ENCODE measurements at regions not wholly inside any gene's neighbourhood (a gene's known extent, or its start where the extent isn't known, plus 50 kb on each side); places are given as distances from the start of the nearest gene placed in this dataset.
"Not testable (repeated sequence)": the region's sequence is repeated elsewhere in the genome, so short reads cannot be mapped to it uniquely, and the experiment has no call there.

DNA sequence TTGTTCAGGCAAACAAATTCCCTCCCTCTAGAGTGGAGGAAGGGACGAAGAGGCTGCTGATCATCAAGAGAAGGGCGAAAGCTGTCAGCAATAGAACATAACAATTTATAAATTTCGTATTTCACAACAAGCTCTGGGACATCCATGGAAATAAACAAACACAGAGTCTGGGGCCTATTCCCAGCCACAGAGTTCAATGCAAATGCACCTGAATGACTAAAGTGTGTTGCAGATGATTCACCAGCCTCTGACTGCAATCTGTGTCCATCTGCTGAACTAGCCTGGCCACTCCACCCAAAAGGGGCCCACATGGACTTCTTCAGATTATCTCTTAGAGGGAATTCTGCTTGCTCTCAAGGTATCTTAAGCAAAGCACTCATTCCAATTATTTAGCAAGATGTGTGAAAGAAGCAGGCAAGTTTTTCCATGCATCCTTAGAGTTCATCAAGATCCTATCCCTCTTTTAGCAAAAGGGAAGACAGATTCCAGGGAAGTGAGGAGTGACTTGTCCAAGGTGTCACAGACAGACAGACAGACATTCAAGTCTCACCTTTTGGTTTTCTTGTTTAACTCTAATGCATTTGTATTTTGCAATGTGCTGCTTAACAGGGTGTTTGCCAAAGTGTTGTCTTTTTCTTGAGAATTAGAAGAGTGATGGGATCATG is 307.8 kb upstream of the PAPPA start:
- DNase-seq, result no peak

DNA sequence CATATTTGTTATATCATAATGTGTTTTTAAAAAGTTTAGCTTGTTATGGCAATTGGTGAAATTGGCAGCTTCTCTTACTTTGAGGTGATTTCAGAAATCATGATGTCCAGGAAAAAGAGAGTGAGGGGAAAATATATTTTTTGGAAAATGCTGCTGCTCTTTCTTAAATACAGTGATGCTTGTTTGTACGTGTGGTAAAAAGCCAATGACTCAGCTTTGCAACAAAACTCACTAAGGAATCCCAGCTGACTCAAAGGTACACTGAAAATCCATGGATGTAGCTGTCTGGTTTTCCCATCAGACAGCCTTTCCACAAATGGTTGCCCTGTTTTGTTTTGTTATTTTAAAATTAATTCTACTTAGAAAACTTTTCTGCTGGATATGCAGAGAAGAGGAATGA is 306.4 kb upstream of the PAPPA start:
- no peak for DNase-seq

DNA sequence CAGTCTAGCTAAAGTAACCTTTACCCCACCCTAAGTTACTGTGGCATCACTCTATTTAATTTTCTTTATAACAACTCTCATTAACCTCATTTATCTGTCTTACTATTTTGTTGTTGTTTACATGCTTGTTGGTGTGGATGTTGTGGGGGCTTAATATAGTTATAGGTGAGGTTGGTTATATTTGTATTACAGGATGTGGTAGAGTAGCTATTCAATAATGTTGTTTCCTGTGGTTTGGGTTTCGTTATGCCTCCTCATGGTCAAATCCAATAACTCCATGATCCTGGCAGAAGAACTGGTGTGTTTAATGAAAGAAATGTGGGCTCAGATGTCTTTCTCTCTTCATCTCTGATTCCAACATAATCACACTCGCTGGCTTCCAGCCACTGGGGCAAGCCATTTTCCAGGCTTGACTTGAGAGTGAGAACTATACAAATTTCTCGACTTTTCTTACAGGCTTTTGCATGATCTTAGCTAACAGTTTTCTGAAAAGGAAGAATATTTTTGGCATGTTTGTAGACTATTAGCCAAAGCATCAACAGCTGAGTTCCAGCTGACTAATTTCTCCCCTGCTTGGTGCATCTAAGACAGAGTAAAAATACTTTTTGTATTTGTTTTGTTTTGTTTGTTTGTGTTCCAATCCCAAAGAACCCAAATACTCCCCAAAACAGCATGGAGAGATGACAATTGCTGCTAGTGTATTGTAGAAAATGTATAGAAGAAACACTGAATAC is 303.7 kb upstream of the PAPPA start:
- no peak for DNase-seq

DNA sequence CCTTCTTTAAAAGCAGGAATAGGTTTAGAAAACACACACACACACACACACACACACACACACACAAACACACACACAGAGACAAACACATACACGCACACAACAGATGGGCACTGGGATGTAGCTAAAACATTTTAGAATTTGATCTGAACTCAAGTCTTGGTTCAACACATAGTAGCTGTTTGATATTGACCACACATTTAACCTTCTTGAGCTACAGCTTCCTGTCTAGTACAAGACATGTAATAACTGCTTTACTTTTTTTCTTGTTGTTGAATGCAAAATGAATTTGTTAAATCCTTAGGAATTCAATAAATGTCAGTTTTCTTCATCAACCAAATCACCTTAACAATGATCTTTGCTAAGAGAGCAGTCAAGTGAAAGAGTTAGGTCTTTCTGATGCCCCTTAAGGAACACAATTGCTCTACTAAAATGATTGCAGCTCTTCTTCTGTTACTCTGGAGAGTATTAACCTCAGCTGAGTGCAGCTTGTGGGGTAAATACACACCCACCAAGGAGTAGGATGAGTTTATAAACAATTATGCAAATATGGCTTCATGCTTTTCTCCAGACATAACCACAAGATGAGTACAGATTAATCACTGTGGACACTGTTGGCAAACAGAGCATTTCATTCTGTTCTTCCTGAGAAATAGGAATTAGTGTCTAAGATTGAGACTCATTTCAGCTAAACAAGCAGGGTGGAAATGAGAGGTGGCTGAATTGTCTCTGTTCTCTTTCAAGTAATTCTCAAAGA is 302.9 kb upstream of the PAPPA start:
- no peak for DNase-seq

DNA sequence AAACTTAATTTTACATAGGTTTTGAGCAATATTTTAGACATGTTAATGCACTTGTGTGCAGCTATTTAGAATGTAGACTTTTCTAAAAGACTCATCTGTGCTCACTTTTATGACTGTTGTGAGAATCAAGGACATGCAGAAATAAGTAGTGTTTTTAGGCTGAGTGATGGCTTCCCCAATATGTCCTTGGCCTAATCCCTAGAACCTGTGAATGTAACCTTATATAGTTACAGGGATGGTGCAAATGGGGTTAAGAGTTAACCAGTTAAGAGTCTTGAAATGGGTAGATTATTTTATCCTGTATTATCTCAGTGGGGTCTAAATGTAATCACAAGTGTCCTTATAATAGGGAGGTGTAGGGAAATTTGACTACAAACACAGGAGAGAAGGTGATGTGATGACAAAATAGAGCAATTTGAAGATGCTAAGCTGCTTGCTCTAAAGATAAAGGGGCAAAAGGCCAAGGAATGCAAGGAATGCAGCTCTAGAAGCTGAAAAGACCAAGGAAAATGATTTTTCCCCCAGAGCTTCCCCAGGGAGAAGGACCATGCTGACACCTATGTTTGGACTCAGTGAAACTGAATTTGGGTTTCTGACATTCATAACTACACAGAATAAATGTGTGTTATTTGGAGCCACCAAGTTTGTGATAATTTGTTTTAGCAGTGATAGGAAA is 298.0 kb upstream of the PAPPA start:
- no peak for DNase-seq

DNA sequence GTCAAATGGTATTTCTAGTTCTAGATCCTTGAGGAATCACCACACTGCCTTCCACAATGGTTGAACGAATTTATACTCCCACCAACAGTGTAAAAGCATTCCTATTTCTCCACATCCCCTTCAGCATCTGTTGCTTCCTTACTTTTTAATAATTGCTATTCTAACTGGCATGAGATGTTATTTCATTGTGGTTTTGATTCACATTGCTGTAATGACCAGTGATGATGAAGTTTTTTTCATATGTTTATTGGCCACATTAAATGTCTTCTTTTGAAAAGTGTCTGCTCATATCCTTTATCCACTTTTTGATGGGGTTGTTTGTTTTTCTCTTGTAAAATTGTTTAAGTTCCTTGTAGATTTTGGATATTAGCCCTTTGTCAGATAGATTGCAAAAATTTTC is 295.2 kb upstream of the PAPPA start:
- not testable (repeated sequence) for DNase-seq

DNA sequence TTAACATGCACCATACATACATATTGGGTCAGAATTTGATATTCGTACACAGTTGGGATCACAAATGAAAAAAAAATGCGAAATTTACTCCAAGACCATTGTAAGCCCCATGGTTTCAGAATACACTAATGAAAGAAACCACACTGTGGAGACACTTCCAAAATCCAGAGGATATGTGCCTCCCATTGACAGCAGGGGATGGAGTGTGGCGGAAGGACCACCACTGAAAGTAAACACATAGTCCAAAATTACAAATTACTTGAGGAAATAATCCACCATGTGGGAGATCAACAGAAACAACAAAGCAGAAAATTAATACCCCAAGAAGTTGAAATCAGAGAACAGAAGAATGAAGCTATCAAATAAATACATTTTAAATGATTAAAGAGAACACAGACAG is 291.6 kb upstream of the PAPPA start:
- no peak for DNase-seq

DNA sequence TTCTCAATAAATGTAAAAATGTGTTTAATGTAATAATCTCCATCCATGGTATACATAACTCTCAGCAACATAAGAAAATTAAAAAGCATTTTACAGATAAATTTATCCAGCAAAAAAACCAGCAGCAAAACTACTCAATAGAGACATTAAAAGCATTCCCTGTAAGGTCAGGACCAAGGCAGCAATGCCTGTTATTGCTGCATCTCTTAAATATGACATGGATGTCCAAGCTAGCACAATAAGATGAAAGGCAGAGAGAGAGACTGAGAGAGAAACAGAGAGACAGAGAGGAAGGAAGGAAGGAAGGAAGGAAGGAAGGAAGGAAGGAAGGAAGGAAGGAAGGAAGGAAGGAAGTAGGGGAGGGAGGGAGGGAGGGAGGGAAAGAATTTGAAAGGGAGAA is 289.0 kb upstream of the PAPPA start:
- DNase-seq, result no peak

DNA sequence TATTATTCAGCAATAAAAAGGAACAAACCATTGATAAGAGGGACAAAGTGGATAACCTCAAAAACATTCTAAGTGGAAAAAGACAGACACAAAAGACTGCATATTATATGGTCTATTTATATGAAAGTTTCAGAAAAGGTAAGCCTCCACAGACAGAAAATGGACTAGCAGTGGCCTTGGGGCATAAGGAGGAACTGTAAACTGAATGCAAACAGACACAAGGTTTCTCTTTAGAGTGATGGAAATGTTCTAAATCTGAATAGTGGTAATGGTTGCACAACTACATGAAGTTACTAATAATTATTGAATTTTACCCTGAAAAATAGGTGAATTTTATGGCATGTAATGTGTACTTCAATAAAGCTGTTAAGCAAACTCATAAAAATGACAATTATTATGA is 286.3 kb upstream of the PAPPA start:
- DNase-seq, result no peak

DNA sequence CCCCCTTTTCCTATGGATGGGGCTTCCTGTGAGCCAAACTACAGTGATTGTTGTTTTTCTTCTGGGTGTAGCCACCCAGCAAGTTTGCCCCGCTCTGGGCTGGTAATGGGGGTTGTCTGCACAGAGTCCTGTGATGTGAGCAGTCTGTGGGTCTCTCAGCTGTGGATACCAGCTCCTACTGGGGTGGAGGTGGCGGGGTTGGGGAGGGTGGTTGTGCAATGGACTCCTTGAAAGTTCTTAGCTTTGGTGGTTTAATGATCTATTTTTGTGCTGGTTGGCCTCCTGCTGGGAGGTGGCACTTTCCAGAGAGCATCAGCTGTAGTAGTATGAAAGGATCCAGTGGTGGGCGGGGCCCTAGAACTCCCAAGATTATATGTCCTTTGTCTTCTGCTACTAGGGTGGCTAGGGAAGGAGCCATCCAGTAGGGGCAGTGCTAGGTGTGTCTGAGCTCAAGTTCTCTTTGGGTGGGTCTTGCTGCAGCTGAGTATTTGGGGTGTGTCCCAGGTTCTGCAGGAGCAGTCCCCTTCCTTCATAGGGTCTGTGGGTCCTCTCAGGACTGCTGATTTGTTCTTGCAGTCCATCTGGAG is 275.6 kb upstream of the PAPPA start:
- no peak for DNase-seq

DNA sequence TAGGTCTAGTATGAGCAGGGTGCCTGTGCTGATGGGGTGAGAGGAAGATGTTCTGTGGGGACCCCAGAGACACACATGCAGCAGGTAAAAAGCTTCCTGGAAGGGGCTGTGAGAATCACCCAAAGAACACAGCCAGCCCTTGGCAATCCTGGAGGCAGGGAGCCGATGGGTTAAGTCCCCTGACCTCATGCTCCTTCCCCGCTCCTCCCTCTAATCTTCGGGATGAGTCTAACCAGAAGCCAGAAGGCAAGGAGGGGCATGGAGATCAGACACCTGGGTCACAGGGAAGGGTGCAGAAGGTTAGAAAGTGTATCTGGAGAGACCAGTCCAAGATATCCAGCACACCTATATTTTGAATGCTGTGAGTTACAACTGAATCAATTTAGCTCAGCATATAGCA is 274.1 kb upstream of the PAPPA start:
- DNase-seq, result no peak

DNA sequence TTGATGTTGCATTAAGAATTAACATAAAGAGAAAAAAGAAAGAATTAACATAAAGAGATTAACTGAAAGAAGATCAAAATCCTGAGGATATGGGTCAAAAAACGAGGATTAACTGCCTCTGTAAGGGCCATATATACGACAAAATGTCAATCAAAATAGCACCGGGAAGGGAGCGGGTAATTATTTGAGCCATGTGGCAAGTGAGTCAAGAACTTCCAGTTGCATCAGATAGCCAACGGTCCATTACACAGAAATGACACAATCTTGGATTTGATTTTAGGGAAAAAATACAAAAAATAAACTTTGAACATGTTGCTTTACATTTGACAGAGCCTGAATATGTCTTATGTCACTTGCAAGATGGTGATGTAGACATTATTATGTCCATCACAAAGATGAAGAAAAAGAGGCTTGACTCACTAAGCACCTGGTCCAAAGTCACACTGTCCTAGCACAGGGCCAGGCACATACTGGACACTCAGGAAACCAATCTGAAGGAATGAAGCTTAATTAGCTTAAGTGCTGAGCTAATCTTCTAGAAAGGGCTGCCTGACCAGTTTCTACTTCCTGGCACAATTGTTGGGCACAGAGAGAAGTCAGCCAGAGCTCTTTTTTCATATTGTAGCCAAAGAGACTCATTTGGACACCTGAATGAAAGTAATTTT is 273.2 kb upstream of the PAPPA start:
- no peak for DNase-seq

DNA sequence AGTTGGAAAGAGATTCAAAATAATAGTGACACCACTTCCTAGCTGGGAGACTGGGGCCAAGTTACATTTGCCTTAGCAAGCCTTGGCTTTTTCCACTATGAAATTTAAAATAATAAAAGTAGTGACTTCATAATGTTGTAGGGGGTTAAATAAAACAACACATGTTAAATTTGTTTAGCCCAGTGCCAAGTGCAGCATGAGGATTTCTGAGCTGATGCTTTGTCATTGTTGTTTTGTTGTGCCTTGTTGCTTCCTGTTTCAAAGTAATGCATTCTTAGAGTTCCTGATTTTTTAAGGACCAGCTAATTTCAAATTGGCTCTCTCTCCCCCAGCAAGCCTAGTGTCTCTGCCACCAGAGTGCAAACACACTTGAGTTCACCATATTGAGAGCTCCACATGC is 270.7 kb upstream of the PAPPA start:
- DNase-seq, result no peak

DNA sequence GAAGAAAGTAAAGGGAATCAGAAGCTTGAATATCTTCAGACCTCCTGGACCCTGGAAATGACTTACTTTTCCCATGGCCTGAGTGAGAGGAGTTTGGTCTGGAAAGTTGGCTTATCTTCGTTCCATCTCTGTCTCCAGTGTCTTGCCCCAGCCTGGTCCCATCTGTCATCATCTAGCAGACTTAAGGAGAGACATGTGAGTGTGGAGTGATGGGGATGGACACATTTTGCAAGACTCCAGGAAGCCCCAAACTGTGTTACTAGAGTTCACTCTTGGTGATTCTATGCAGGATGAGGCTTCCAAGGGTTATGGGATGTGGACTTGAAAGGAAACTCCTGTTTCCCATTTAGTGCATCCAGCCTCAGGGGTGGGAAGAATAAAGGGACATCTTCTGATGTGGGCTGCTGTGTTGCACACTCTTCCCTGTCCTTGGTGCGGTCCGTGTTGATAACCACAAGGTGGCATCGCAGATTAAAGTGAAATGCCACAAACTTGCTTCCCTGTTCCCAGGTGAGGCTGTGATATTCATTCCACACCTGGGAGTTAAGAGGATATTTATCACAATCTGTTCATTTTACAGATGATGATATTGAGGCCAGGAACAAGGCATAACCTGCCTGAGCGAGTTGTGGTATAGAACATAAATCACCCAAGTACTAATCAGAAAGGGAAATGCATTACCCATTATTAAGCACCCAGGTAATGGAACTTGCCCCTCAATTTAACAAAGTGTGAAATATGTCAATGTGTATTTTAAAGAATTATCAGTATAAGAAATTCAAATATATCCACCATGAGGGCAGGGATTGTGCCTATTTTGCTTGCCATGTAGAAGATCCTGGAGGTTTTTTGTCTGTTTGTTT is 269.9 kb upstream of the PAPPA start:
- DNase-seq, result peak; percentile 11 to 20

DNA sequence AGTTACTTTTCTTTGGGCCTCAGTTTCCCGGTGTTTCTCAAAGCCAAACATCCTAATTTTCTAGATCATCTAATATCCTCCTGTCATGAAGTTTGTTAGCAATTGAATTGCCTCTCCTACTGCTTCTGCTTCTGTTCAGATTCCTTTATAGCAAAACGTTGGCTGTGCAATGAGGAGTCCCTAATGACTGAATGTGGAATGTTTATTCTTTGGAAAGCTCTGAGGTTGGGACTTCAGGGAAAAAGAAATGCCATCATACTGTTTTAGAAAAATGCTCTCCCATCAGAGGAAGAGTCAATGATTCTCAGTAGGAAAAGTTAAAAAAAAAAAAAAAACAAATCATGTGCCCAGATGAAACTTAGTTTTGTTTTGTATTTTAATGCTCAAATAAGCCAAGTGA is 268.7 kb upstream of the PAPPA start:
- no peak for DNase-seq

DNA sequence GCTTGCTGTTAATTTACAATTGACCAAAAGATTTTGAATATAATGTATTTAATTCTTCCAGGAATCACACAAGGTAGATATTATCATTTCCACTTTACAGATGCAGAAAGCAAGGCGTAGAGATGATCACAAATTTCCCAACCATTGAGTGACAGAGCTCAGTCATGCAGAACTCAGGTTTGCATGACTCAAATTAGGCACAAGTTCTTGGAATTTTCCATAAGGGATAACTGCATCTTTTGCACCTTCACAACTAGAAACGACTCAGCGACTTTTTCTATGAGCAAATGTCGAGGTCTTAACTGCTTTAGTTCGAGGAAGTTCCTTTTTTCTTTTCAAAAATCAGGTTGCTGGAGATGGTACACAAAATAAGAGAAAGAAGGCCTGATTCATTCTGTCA is 265.5 kb upstream of the PAPPA start:
- DNase-seq, result no peak

DNA sequence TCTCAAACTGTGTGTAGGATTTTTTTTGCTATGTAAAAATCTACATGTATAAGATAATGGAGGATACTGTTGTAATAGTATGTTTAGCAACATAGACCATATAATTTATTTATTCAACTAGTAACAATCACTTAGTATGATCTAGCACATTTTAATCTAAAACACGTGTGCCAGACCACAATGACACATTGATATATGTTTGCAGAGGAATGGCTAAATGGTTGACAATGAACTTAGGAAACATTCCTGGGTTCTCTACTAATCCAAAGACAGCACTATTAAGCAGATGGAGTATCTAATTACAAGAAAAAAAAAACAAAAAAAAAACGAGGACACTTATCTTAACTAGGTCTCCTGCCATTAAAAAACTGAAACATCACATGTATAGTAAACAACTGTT is 261.7 kb upstream of the PAPPA start:
- no peak for DNase-seq

DNA sequence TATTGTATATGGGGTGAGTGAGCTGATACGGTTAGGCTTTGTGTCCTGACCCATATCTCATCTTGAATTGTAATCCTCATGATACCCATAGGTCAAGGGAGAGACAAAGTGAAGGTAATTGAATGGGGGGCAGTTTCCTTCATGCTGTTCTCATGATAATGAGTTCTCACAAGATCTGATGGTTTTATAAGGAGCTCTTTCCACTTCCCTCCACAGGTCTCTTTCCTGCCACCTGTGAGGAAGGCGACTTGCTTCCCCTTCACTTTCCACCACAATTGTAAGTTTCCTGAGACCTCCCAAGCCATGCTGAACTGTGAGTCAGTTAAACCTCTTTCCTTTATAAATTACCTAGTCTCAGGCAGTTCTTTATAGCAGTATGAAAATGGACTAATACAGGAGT is 255.1 kb upstream of the PAPPA start:
- not testable (repeated sequence) for DNase-seq

DNA sequence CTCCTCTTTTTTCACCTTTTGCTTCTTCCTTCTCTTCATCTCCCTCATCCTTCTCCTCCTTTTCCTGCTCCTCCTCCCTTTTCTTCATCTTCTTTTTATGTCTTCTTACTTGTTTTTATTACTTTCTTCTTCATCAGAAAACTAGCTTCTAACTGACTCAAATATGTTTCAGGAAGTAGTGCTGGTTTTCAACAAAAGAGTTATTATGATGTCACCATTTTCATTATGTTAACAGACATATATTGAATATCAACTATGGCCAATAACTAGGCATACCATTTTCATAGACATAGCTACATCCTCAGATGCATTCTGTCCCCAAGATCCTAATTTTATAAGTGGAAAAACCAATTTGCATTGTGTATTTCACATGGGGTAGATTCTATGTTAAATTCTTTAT is 252.9 kb upstream of the PAPPA start:
- DNase-seq, result no peak

DNA sequence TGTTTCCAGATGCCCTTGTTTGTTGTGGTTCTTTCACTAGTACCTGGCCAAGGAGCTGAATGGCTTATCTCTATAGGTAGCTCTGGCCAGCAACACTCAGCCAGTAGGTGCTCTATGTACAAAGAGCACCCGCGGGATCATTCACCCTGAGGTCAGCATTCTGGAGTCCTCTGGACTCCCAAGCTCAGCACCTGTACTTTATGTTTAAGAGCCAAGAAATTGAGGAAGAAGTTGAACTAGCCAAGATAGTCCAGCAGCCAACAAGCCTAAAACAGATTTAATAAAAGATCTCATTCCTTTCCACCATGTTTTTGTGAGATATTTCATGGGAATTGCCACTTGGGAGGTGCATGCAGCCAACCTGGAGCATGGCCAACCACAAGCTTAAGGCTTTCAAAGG is 242.6 kb upstream of the PAPPA start:
- DNase-seq, result no peak

DNA sequence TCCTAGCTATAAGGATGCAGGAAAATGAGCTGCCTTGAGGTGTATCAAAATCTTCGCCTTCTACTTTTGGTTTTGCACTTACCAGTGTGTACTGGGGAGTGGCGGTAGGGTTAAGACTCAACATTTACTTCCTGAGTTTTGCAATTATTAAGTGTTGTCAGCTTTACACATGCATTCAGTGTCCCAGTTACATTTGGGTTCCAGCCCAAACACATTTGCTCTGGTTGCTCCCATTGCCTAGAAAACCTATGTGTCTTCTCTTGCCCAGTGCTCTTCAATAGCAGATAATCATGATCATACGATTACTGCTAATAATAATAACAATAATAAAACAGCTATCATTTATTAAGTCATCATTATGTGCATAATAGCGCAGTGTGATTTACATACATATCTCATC is 241.5 kb upstream of the PAPPA start:
- DNase-seq, result no peak

DNA sequence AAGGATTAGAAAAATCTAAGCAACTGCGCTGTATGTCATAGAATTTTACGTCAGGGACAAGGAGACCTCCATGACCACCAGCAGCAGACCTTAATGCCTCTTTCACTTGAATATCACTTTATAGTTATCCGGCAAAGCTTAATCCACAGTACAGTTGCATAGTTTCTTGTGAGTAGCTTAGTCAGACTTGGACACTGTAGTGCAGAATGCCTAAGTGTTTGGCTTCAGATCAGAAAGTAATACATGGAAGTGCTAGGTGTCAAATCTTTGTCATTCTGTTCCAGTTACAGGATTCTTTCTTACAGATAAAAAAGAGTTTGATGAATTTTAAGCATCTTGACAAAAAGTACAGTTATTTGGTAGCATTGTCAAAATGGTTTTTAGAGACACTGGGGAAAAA is 239.9 kb upstream of the PAPPA start:
- DNase-seq, result no peak

Data from NCI-H1930 (cell line).